HG03342 (cell line): ENCODE measurements at regions not wholly inside any gene's neighbourhood (a gene's known extent, or its start where the extent isn't known, plus 50 kb on each side); places are given as distances from the start of the nearest gene placed in this dataset.

Source experiments
- ATAC-seq: cut with Tn5 transposase; IDR thresholded peaks from one replicate; pipeline ENCODE4 v1.9.1; 2021; ENCODE audit warnings: mild to moderate bottlenecking, moderate library complexity; ENCODE audit not compliant: unreplicated experiment

DNA sequence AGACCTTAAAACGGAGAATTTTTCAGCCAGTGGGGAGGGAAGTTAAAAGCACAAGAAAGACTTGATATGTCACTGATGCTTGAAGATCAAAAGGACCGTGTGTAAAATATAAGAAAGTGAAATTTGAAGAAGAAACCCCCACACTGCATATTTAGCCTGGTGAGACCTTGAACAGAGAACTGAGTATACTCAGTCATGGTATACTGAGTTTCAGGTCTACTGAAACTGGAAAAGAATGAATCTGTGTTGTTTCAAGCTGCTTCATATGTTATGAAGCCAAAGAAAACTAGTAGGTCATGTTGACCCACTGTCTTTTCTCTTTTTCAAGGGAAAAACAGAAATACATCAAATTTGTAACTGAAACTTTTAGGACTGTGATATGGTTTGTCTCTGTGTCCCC is 443.8 kb upstream of the GJE1 start:
- peak; percentile 79 for ATAC-seq

DNA sequence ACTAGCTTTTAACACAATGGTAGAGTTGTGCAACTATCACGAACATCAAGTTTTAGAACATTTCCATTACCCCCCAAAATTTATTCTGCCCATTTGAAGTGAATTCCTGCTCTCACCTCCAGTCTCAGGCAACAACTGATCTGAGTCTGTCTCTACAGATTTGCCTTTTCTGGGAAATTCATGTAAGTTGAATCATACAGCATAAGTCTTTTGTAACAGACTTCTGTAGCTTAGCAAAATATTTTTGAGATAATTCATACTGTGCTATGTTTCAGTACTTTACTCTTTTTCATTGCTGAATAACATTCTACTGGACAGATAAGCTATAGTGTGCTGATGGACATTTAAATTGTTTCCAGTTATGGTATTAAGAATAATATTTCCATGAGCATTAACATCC is 447.3 kb upstream of the GJE1 start:
- no peak for ATAC-seq

DNA sequence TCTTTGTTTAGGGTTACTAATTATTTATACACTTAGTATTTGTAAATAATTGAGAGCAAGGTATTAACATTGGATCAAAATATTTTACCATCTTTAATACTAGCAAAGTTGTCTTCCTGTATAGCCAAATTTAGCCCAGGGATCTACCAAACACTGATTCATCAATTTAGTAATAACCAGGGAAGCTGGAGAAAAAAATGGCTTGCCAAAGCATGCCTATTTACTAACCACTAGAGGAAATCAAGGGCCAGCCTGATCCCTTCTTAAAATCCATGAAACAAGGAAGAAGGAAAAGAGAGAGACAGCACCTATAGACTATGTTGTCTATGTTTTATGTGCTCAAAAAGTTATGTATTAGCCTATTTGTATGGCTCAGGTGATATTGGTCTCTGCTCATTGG is 450.3 kb upstream of the GJE1 start:
- no peak for ATAC-seq

DNA sequence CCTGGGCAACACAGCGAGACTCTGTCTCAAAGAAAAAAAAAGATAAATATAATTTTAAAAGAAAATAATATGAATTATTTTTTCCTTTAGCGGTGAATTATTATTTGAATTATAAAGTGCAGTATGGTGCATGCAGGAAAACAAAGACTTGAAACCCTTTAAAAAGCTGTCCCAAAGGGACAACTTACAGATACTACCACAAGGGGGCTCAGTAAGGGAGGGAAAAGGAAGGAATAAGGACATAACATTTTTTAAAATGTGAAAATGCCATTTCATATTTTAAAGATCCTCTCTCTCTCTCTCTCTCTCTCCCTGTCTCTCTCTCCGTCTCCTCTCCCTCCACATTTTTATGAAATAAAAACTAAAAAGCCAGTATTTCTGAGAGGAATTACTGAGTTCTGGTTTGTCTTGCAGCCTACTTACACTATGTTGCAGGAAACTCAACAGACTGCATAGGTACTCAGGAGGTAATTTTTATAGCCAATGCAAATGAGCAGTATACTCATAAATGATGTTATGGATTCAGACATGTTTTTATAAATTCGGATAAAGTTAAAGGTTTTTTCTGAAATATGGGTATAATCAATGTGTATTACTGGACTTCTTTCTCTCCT is 455.0 kb upstream of the GJE1 start:
- ATAC-seq, result peak; percentile 78

DNA sequence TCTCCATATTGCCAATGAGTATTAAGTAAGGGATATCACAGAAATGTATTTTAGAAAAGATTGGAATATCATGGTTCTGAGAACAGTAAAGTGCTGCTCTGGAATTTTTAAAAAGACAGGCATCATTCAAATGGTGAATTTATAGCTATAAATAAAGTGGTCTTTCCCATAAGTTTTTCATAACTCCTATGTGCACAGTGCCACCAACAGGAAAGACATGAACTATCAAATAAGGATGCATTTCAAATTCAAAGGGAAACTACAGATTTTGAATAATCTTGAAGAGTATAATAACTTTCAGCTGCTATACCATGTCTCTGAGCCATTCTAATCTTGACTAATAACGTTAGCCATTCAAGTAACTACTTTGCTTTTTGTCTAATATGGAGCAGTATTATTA is 456.8 kb upstream of the GJE1 start:
- no peak for ATAC-seq

DNA sequence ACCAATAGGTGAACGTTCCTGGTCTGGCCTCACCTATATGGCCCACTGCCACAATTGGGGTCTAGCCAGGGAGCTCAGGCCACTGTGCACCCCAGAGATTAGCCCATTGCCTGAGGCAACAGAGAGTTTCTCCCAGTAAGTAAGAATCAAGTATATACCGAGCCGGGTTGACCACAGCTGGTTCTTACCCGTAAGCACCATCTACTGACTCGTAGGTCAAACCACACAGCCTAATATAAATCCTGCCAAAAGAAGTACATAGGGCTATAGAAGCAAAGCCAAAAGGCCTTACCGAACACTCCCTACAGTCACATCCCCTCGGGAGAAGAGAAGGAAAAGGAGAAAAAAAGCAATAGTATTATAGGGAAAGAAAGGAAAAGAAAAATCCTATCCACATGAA is 463.6 kb upstream of the GJE1 start:
- ATAC-seq, result no peak

DNA sequence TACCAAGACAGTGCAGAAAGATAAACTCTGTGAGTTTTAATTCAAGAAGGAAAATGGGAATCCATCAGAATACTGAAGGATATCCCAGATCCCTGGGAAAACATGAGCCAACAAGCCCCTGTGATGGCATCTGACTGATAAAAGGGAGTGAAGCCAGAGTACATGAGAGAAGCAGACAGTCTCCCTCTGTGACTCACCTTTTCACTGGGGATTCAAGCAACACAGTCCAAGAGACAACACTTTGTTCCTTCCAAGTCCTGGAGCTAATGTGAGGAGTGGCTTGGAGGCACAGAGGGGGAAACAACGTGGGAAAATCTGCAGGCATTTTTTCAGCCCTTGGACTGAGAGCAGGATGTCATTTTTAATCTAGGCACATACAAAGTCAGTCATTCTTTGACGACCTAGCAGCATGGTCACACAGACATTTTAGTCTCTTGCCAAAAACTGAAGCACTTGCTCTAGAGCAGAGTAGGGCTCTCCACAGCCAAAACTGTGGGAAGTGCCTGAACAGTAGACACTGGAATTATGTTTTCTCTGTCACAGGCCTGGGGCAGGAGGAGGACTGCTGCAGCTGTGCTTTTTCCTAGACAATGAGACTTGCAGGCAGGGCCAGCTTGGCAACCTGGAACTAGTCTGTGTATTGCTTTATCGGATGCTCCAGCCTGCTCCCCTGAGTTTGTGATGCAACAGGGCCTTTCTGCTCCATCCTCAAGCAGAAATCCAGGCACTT is 465.0 kb upstream of the GJE1 start:
- ATAC-seq, result no peak

DNA sequence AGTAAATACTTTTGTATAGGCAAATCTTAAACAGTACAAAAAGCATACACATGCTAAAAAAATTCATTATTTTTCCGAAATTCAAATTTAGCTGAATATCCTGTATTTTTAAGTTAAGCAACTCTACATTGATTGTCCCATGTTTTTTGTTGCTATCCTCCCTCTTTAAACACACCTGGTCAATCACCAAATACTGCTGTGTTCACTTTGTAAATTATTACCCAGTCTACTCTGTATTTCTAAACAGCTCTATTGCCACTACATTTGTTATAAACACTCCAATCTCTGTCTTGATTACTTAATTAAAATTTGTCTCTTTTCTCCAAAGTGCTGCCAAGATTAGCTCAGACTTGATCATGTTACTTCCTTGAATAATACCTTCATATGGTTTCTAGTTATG is 466.5 kb upstream of the GJE1 start:
- no peak for ATAC-seq

DNA sequence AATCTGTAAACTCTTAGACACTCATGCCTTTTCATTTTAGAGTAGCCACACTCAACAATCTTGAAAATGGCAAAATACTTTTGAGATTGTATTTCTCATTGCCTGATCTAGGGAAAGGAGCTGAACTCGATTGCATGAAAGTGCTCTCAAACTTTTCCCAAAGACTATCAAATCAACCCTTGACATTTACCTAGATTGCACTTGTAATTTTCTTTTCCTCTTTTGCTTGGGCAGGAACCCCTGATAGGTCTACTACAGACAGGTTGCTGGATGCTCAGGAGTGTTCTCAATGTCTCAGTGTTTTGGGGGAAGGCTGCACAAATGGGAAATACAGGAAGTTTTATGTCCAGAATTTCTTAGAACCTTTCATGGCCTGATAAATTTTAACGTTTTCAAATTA is 468.0 kb upstream of the GJE1 start:
- ATAC-seq, result no peak

DNA sequence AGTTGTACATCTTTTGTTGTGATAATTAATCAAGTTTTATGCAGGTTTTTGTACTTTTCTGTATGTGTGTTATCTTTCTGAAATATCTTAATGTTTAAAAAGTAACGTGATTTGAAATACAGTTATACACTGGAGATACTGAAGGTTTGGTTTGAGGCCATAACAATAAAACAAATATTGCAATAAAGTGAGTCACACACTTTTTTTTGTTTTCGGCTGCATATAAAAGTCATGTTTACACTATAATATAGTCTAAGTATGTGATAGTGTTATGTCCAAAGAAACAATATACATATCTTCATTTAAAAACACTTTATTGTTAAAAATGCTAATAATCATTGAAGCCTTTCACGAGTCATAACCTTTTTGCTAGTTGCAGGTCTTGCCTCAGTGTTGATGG is 473.1 kb upstream of the GJE1 start:
- ATAC-seq, result no peak

DNA sequence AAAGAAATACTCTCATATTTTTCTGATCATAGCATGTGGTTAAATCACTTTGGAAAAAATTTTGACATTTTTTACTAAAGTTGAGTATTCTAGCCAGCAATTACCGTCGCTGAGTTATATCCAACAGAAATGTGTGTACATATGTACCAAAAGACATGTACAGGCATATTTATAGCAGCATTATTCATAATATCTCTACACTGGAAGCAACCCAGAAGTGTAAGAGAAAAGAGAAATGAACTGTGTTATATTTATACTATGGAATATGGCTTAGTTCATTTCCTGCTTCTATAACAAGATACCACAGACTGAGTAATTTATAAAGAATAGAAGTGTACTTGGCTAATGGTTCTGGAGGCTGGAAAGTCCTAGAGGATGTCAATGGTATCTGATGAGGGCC is 474.0 kb upstream of the GJE1 start:
- no peak for ATAC-seq

DNA sequence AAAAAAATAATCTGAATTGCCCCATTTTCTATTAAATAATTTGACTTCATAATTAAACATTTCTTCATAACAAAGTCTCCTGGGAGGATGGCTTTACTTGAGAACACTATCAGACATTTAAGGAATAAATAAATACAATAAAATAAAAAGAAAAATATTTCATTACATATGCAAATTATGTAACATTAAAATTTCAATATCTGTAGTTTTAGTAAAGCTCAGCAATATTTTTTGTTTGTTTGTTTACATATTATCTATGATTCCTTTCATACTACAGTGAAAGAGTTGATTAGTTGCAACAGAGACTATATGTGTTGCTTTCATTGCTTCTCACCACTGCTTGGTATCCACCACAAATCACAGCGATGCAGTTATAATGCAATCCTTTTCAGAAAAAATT is 474.9 kb upstream of the GJE1 start:
- ATAC-seq, result no peak

DNA sequence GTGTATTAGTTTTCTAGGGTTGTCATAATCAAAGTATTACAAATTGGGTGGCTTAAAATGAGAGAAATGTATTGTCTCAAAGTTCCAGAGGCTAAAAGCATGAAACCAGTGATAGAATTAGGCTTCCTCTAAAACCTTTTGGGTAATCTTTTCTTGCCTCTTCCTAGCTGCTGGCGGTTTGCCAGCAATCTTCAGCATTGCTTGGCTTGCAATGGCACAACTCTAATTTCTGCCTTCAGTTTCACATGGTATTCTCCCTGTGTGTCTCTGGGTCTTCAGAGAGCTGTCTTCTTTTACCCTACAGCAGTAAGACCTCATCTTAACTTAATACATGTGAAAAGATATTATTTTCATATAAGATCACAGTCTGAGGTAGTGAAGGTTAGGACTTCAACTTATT is 479.1 kb upstream of the GJE1 start:
- ATAC-seq, result no peak

DNA sequence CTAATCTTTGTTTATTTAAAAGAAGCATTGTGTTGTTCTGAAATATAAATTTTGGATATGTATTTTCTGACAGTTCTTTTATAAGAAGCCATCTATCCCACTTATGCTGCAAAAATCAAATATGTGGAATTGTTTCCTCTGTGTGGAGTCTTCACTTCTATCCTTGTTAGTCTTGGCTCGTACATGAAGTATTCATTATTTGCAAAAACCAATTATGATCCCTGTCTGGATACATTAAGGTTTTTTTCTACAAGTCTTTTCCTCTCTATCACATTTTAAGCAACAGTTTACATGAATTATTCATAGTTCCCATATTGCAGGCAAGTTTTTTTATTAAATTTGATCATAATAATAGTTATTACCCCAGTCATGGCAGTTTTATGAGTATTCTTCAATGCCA is 490.8 kb upstream of the GJE1 start:
- no peak for ATAC-seq

DNA sequence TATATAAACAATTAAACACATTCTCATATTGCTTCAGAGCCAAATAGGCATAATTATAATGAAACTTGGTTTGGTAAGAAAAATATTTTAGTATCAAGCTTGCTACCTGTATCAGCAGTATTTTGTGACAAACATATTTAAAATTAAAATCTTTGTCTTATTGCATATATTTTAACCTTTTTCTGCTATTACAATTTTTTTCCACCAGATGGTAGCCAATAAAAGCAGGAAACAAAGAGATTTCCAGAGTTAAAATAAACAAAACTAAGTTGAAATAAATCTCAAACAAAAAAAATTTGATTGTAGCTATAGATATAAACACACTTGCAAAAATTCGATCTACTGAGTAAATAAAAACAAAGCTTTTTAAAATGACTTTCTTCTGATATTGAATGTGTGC is 491.3 kb upstream of the GJE1 start:
- no peak for ATAC-seq

DNA sequence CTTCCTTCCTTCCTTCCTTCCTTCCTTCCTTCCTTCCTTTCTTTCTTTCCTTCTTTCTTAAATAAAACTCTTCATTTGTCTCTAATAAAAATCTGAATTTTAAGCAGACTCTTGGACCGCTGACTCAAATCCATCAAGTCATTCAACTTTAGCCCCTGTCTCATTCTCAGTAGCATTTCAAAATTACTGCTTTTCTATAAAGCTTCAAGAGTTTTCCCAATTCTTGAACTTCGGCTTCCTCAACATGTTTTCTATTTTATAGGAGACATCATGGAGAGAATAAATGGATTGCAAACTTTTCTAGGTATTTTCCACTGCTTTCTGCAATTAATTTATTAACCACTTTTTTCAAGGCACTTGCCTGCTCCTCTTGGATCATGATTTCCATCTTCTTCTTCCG is 497.1 kb upstream of the GJE1 start:
- no peak for ATAC-seq

DNA sequence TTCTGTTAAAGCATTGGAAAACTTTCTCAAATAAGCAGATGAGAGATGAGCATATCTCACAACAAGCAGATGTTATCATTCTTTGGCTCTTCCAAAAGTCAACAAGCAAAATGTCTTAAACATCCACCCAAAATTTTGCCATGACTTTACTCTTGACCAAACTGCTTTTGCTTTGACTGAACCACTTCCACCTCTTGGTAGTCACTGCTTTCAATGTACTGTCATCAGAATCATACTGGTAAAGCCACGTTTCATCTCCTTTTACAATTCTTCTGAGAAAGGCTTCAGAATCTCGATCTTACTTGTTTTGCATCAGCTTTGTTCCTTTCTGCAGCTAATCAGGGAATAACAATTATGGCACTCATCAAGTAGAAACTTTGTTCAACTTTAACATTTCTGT is 498.5 kb upstream of the GJE1 start:
- no peak for ATAC-seq

DNA sequence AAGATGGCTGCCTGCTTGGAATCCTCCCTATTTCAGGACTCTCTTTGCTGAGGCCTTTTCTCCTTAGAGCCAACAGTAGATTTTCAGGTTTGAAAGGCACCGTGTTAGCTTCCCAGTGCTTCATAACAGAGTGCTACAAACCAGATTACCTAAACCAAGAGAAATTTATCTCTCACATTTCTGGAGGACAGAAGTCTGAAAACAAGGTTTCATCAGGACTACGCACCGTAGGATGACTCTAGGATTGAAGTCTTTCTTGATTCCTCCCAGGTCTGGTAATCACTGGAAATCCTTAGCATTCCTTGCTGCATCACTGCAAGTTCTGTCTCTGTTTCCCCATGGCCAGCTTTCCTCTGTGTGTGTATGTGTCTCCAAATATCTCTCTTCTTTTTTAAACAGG is 508.4 kb upstream of the GJE1 start:
- no peak for ATAC-seq

DNA sequence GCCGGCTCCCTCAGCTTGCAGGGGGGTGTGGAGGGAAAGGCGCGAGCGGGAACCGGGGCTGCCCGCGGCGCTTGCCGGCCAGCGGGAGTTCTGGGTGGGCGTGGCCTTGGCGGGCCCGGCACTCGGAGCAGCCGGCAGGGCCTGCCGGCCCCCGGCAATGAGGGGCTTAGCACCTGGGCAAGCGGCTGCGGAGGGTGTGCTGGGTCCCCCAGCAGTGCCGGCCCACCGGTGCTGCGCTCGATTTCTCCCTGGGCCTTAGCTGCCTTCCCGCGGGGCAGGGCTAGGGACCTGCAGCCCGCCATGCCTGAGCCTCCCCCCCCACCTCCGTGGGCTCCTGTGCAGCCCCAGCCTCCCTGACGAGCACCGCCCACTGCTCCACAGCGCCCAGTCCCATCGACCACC is 514.5 kb upstream of the GJE1 start:
- no peak for ATAC-seq

DNA sequence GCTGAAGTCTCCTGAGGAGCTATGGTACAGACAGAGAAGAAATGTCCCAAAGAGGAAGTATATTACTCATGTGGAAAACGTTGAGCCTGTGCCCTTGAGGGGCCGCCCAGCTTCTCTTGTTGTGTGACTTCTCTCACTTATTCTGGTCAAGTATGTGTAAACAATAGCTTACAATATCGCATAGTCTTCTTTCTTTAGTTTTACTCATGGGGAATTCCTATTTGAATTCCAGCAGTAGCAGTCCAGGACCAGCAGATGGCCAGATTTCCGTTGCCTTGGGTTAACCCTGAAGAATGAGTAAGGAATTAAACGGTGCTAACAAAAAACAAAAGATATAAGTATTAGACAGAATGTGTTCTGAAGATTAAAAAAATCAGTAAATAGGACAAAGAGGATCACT is 522.0 kb upstream of the GJE1 start:
- ATAC-seq, result no peak

DNA sequence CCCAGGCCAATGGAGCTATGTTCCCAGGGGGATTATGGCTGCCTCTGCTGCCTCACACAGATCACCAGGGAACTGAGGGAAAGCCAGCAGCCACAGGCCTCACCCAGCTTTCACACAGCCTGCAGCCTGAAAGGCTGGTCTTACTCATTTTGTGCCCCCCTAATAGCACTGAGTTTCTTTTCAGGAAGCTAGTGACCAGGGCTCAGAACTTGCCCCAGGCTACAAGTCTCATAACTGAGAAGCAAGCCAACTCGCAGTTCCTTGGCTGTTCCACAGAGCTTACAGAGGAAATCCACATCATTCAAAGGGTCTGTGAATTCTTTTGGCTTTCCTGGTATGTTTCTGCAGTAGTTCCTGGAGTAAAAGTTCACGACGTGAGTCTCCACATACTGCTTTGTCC is 524.8 kb upstream of the GJE1 start:
- ATAC-seq, result no peak

DNA sequence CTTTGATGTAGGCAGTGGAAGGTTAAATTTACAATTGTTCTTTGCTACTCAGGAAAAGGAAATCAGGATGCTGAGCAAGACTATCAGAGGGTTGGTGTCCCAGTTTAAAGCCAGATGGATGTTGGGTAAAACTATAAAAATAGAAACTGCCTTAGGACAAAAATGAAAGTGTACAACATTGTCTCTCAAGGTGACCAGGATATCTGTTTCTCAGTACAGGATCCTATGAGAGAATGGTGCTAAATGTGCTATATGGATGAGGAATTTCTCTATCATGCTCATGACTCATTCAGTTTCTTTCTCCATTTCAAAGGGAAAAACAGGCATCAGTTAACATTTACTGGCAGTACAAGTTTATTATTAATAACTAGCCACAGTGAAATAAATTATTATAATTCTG is 534.2 kb upstream of the GJE1 start:
- no peak for ATAC-seq

DNA sequence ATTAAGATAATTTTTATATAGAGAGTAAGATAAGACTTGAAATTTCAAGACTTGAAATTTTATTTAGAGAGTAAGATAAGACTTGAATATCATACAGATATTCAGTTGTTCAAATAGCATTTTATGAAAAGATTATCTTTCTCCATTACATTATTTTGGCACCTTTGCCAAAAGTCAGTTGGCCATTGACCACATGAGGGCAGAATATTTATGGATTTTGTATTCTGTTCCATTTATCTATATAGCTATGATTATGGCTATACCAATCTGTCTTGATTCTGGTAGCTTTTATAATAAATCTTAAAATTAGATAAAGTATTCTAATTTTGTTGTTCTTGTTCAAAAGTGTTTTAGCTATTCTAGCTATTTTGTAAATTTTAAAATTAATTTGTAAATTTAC is 537.9 kb upstream of the GJE1 start:
- ATAC-seq, result no peak
